ENCODE measurements at regions not wholly inside any gene's neighbourhood (a gene's known extent, or its start where the extent isn't known, plus 50 kb on each side); places are given as distances from the start of the nearest gene placed in this dataset.
"Not testable (repeated sequence)": the region's sequence is repeated elsewhere in the genome, so short reads cannot be mapped to it uniquely, and the experiment has no call there.

DNA sequence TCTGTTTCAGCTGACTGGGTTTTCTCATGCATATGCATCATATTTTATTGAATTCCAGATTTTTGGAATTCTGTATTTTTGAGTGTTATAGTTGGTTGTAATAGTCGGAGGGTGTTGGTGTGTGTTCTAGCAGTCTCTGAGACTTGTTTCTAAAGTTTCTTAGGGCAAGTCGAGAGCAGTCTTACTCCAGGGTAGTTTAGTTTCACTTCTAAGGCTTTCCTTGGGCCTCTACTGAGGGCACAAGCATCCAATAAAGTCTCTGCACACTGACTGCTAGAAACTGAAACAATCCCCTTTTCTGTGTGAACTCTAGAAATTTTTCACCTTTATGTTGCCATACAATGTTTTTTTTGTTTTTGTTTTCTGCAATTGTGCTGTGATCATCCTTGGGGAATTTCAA lies 663.7 kb upstream of the LRATD1 start:
- DNase-seq = no peak

DNA sequence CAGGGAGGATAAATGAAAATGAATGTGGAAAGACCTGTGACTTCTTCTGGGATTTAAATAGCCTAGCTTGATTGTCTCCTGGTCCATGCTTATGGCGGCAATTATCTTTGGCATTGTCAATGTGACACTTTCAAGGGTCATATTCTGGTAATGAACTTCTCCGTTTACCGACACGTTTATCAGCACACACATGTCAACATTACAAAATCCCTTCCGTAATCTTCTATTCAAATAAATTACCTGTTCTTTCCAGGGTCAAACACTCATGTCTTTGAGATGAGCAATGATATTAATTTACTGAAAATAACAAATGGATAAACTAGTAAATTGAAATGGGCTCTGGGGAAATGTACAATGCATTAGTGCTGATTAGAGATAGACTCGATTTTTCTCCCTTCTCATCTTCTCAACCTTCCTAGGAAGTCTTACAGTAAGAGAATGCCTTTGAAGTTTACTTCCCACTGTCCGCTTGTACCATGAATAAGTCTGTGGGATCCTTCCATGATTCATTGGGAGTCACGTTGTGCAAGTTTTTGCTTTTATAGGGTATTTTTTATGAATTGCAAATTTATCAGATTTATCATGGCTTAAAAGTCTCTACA lies 646.3 kb upstream of the LRATD1 start:
- no peak for DNase-seq

DNA sequence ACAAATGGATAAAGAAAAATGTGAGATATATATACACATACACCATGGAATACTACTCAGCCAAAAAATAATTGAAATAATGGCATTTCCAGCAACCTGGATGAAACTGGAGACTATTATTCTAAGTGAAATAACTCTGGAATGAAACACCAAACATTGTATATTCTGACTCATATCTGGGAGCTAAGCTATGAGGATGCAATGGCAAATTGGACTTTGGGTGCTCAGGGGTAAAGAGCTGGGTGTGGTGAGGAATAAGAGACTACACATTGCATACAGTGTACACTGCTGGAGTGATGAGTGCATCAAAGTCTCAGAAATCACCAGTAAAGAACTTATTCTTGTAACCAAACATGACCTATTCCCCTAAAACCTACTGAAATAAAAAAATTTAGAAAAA lies 636.0 kb upstream of the LRATD1 start:
- DNase-seq = no peak

DNA sequence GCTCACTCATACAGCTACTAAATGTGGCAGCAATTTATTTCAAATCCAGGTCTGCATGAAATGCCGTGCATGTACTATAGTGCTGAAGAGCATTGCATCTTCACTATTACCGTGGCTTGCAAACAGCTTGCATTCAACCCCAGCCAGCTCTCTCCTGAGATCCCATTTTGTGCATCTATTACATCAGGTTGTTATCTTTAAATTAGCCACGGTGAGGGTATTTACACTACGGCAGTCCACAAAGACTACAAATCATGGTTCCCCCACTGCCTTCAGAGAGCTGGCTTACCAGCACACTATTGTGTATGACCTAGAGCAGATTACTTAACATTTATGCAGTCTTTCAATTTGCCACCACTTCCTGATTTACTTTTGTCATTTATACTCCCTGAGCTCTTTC lies 621.3 kb upstream of the LRATD1 start:
- DNase-seq = no peak

DNA sequence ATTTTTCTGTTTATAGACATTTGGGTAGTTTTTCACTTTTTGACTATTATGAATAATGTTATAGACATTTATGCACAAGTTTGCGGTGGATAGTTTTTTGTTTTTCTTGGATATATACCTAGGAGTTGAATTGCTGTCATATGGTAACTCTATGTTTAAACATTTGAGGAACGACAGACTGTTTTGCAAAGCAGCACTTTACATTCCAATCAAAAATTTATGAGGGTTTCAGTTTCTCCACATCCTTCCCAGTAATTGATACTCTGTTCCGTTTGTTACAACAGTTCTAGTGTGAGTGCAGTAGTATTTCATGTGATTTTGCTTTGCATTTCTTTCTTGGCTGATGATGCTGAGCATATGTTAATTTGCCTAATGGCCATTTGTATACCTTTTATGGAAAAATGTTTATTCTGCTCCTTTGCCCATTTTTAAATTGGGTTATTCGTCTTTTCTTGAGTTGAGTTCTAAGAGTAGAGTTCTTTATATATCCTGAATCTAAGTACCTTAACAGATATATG lies 617.3 kb upstream of the LRATD1 start:
- no peak for DNase-seq

DNA sequence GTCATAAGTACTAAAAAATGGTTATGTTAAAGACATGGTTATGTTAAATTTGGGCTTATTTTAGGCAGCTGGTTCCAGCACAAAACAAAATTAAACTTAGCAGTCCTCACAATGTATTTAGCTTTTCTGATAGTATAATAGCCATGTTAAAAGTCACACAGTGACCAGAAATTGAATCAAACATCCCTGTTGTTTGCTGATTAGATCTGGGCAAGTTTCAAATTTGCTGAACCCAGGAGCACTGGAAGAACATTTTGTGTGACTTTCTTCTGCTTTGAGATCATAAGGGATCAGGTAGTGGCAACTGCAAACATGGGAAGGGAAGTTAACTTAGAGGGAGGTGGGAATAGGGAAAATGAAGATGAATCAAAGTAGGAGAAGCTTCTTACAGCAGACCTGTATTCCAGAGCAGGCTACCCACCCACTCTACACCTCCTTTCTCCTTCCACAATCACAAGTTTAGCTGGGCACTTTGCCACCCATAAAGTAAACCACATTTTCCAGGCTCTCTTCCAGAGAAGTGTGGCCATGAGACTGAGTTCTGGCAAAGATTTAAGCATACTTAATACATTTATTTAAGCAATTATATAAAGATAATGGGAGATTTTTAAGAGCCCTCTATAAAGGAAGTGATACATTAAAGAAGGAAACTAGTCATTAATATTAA lies 616.1 kb upstream of the LRATD1 start:
- DNase-seq = no peak

DNA sequence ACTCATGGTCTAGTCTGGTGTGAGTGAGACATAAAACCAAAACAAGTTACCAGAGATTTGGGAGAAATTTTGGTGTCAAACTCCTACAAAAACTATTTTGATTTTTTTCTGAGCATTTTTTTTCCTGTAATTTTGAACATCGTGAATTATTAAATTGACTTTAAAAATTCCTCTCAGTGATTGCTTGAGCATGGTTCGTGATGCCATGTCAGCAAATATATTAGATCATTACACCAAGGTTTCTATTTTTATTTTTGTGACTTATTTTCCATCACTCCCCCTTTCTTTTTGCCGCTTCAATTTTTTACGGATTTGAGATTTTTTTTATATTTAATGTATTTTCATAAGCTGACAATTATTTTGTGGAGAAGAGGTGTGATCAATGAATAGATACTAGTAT lies 613.9 kb upstream of the LRATD1 start:
- DNase-seq = no peak

DNA sequence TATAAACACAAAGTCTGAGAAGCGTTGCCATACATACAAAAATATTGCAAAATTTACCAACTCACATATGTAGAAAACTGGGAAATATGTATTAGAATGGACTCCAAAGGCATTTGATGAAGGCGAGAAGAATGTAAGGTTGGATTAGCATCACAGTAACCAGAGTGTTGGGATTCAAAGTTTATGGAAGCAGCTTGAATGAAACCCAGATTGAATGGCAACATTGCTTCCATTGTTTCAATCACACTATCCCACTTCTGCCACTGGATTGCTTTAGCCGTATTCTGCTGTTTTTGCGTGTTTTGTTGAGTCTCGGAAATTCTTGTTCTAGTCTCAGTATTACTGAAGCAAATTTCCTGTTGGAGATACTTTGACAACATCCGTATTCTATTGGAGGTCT lies 609.0 kb upstream of the LRATD1 start:
- no peak for DNase-seq

DNA sequence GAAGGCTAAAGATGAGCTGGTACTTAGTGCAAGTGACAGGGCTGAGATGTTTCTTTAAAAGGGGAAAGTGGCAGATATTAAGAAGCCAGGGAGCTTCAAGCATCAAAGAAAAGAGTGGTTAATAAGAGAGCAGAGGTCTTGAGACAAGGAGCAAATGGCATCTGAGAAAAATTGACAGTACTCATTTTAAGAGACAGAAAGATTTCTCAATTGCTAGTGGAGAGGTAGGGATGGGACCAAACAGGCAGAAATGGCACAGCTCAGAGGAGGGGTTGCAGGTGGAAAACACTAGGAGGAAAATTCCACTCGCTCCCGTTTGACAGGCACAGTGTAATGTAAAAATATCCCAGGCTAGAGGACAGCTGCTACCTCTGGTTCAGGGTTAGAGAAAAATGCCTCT lies 593.4 kb upstream of the LRATD1 start:
- no peak for DNase-seq

DNA sequence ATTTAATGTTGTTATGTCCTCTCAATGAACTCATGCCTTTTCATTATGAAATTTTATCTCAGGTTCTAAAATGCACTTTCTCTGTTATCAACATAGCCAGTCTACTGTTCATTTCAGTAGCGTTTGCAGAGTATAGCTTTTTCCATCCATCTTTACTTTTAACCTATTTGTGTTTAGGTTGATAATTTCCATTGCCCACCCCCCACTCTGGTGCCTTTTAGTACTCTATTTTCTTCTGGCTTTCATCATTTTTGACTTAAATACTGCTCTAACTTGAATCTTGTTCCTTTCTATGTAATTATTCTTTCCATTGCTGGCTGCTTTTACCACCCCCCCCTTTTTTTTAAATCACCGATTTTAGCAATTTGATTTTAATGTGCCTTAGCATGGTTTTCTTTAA lies 585.0 kb upstream of the LRATD1 start:
- no peak for DNase-seq

DNA sequence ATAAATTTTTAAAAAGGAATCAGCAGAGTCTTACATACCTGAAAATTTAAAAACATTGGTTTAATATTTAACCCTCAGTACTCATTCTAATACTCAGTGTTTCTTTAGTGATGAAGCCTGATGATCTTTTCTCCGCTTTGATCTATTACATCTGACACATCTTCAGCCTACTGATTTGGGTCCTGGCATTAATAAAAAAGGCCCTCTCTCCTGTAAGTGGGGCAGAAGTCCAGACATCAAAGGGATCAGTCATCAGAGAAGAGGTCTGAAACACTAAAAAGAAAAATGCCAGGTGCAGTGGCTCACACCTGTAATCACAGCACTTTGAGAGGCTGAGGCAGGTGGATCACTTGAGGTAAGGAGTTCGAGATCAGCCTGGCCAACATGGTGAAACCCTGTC lies 581.1 kb upstream of the LRATD1 start:
- DNase-seq = no peak

DNA sequence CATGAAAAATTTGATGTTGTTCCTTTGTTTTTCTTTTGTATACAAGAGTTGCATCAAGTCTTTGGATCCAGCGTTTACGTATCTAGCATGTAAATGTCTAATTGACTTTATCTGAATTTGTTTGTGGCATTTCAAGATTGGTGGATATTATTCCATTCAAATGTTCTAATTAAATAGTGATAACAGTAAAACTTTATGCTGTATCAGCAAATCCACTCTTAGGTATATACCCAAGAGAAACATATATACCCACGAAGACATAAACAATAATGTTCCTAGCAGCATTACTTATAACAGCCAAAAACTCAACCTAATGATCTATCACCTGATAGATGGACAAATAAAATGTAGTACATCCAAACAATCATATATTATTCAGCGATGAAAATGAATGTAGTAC lies 579.4 kb upstream of the LRATD1 start:
- no peak for DNase-seq

DNA sequence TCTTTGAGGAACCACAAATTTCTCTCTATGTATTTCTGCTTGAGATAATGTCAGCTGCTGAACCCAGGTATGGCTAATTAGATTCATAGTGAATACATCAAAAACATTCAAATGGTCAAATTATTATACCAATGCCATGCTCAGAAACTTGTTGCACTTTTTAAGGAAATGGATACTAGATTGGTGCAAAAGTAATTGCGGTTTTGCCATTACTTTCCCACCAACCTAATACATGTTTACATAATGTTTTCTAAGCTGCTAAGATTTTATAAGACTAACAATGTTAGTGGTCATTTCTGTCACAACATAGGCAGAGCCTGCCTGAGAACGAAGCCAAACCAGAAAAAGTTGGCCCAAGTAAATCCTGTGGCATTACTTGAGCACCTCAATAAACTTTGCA lies 568.2 kb upstream of the LRATD1 start:
- no peak for DNase-seq

DNA sequence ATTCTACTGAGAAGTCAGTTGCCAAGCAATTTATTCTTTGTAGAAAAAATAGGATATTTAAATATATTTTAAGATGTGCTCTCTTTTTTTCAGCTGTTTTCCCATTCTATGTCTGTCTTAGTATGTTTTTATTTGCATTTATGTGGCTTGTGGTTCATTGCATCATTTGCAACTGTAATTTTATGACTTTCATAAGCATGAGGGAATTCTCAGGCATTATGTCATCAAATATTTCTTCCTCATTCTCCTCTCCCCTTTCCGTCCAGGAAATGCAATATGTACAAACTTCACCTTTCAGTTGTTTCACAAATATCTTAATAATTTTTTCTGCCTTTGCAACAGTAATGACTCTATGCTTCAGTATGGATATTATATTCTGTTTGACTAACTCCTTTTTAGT lies 560.2 kb upstream of the LRATD1 start:
- no peak for DNase-seq

DNA sequence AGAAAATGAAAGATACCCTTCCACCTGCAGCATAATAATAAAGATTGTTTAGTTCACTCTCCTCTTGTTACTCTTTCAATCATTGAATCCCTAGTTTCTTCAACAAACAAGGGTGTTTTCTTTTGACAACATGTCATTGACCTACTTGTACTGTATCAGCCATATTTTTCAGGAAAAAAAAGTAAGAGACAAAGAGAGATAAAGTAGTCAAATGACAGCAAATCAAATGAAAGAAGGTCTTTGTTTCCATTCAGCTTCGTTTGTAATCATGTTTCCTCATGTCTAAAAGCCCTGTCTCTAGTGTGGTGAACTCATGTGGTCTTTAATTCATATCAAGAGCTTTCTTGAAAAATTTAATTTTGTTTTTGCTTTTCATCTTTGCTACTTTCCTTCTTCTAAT lies 557.8 kb upstream of the LRATD1 start:
- DNase-seq = no peak

DNA sequence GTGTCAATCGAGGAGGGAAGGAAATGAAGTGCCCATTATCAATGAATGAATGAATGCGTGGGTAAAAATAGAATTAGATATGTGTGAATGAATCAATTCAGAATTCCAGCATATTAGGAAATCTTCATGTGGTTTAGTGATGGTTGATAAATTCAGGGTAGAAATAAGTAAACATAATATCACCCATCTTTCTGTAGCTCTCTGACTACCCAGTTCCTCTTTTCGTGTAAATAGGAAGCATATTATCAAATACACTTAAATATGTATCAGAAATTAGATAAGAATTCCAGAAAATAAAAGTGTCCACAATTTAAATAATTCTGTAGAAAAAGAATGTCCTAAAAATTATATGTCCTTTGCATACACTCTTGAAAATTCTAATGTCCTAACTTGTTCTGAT lies 552.9 kb upstream of the LRATD1 start:
- no peak for DNase-seq

DNA sequence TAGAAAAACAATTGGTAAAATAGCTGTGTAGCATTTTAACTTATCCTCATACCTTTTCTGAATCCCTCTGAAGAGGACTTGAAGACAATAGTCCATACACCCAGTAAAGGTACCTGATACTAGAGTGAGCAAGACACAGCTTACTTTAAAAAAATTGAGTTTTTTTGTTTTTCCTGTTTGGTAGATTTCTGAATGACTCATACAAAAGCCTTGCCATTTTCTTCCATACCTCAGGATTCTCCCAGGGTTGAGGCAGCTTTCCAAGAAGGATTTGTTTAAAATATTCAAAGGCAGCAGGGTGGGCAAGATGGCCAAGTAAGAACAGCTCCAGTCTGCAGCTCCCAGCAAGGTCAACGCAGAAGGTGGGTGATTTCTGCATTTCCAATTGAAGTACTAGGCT lies 551.0 kb upstream of the LRATD1 start:
- DNase-seq = no peak

DNA sequence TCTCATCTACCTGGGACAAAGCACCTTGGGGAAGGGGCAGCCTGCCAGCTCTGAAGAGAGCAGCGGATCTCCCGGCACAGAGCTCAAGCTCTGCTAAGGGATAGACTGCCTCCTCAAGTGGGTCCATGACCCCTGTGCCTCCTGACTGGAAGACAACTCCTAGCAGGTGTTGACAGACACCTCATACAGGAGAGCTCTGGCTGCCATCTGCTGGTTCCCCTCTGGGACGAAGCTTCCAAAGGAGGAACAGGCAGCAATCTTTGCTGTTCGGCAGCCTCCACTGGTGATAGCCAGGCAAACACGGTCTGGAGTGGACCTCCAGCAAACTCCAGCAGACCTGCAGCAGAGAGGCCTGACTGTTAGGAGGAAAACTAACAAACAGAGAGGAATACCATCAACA lies 549.9 kb upstream of the LRATD1 start:
- DNase-seq = no peak

DNA sequence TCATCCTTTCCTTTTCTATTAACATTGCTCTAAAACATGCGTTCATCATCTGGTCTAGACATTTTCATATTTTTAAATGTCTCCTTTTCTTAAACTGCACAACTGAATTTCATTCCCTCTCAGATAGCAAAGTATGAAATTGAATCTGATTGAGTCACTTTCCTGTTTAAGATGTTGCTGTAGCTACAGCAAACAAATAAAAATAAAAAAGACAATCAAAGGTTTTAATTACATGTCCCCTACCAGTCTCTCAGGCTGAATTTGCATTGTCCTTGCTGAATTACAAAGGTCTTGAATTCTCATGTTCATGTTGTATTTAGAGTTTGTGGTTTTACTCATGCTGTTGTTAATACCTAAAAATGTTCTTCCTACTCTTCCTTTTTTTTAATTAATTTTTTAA lies 537.9 kb upstream of the LRATD1 start:
- no peak for DNase-seq

DNA sequence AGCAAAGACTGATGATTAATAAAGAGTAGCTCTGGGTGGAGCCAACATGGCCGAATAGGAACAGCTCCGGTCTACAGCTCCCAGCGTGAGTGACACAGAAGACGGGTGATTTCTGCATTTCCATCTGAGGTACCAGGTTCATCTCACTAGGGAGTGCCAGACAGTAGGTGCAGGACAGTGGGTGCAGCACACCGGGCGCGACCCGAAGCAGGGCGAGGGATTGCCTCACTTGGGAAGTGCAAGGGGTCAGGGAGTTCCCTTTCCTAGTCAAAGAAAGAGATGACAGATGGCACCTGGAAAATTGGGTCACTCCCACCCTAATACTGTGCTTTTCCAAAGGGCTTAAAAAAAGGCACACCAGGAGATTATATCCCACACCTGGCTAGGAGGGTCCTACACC lies 533.4 kb upstream of the LRATD1 start:
- not testable (repeated sequence) for DNase-seq

DNA sequence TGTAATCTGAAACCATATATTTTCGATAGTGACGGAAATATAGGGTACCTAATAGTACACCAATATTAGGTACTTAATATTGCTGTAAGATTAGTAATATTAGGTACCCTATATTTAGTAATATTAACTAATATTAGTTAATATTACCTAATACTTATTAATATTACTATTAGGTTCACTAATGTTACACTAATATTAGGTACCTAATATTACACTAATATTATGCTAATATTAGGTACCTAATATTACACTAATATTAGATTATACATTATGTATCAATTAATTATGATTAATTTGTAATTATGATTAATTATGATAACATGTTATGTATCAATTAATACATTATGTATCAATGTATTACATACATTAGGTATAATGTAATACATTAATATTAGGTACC lies 518.2 kb upstream of the LRATD1 start:
- no peak for DNase-seq

DNA sequence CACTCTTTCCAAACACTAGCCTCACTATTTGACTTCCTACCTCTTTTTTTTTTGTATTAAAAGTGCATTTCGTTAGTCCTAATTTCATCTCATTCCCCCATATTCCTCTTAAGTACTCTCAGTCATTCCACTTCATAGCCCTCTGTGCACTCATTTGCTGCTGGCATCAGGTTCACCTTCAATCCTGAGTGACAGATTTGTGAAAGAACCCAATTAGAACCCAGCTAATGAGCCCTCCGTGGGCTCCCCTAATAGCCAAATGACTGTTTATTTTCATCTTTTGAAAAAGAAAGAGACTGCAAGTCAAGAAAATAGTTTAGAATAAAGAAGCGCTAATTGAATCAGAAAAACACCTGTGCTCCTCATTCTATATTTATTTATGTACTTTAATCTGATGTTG lies 512.1 kb upstream of the LRATD1 start:
- no peak for DNase-seq

DNA sequence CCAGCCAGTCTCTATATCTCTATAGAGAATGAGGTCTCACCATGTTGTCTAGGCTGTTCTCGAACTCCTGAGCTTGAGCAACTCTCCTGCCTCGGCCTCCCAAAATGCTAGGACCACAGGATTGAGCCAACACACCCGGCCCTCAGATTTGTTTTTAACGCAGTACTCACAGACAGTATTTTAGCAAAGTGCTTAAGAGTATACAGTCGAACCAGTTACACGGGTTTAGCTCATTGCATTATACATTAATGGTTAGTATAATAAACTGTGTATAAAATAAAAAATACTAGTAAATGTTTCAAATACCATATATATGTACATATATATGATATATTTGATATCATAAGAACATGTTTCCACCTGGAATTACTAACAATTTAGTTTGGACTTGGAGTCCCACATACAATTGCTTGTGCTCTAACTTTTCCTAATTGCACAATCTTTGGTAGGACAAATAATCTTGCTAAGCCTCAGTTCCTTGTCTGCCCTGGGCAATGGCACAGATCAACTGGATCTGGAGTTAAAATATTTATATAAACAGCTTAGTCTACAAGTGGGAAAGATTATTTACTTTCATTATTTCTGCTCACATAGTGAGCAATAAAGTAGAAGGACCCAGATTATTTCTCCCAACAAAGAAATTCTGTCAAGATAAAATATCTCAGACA lies 508.9 kb upstream of the LRATD1 start:
- no peak for DNase-seq

DNA sequence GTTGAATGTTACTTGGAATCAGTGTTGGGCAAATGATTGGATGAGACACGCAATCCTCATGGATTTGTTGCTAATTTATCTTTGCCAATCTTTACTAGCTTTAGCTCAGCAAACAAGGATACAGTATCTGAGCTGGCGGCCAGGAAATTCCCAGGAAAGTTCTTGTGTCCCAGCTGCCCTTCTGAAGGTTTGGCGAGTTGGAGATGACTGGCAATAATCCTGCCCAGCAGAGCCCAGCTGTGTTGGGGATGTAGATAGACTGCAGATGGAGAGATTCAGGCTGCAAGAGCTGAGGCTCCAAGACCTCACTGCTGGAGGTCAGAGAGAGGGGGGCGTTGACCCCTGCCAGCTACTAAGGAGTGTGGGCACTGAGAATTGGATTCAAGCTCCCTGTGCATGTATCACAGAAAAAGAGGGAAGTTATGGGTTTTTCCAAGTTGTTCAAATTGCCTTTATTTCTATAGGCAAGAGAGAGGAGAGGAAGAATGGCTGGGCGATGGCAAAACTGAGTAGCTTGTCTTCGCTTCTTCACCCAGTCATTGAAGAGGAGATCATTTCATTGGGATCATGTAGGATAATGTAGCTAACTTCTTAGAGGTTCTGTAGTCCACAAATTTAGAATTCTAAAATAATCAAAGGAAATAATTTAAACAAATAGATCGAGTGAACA lies 506.8 kb upstream of the LRATD1 start:
- no peak for DNase-seq
